Smooth muscle cell (in vitro differentiated cells): ENCODE measurements at regions not wholly inside any gene's neighbourhood (a gene's known extent, or its start where the extent isn't known, plus 50 kb on each side); places are given as distances from the start of the nearest gene placed in this dataset.

Experiments
- DNase-seq: peaks from one replicate; lab custom pipeline; 2025; ENCODE audit not compliant: unreplicated experiment; lab: John Stamatoyannopoulos, UW
- H2AFZ ChIP-seq: fragments of 200-600 bp; sonication (generic); 2 replicates; pipeline ENCODE4 v1.6.0; 2016; ENCODE audit warnings: antibody characterized with exemption, low read depth, mild to moderate bottlenecking
- H3F3A ChIP-seq: fragments of 200-600 bp; sonication (generic); 2 replicates; pipeline ENCODE4 v1.6.0; 2017; ENCODE audit warnings: antibody characterized with exemption, low read depth
- H3K27ac ChIP-seq: fragments of 200-600 bp; sonication (generic); 2 replicates; pipeline ENCODE4 v1.5.1; 2016; ENCODE audit warnings: low read depth, mild to moderate bottlenecking
- H3K27me3 ChIP-seq: fragments of 200-600 bp; sonication (generic); 2 replicates; pipeline ENCODE4 v1.6.1; 2016; ENCODE audit warnings: low read depth, mild to moderate bottlenecking
- H3K36me3 ChIP-seq: fragments of 200-600 bp; sonication (generic); 2 replicates; pipeline ENCODE4 v1.5.1; 2016; ENCODE audit warnings: low read depth
- H3K4me1 ChIP-seq: fragments of 200-600 bp; sonication (generic); 2 replicates; pipeline ENCODE4 v1.5.1; 2016; ENCODE audit warnings: low read depth
- H3K4me2 ChIP-seq: fragments of 200-600 bp; sonication (generic); 2 replicates; pipeline ENCODE4 v1.6.0; 2016; ENCODE audit warnings: mild to moderate bottlenecking
- H3K4me3 ChIP-seq: fragments of 200-600 bp; sonication (generic); 2 replicates; pipeline ENCODE4 v1.5.1; 2016; ENCODE audit warnings: mild to moderate bottlenecking
- H3K79me2 ChIP-seq: fragments of 200-600 bp; sonication (generic); 2 replicates; pipeline ENCODE4 v1.6.0; 2016; ENCODE audit warnings: low read depth, mild to moderate bottlenecking
- H3K9ac ChIP-seq: fragments of 200-600 bp; sonication (generic); 2 replicates; pipeline ENCODE4 v1.6.0; 2016; ENCODE audit warnings: low read depth
- H3K9me3 ChIP-seq: fragments of 200-600 bp; sonication (generic); replicated peaks from 2 replicates; pipeline ENCODE4 v1.5.1; 2016; ENCODE audit warnings: low read depth
- H4K20me1 ChIP-seq: fragments of 200-600 bp; sonication (generic); 2 replicates; pipeline ENCODE4 v1.6.0; 2016; ENCODE audit warnings: low read depth
- CTCF ChIP-seq: fragments of 200-600 bp; sonication (generic); IDR thresholded peaks from 2 replicates; pipeline ENCODE4 v1.5.1; 2017; ENCODE audit warnings: borderline replicate concordance, mild to moderate bottlenecking, antibody characterized with exemption; ENCODE audit not compliant: insufficient read depth, poor library complexity, severe bottlenecking
- WGBS: methylation state at CpG from one replicate; pipeline ENCODE4 v1.1.7; 2016; ENCODE audit warnings: low lambda C conversion rate; 5-methylcytosine and 5-hydroxymethylcytosine counted together

- DNase-seq: no peak
- Histone ChIP-seq H3K9ac (no peak overlapping the region), H4K20me1 (no peaks in the 10 kb centered on the region), H3K4me3 (no peak overlapping the region), H3K4me1 (no peaks in the 10 kb centered on the region), H3K27me3 (no peaks in the 10 kb centered on the region), H3K9me3 (no peaks in the 10 kb centered on the region), H3F3A (no peaks in the 10 kb centered on the region), H2AFZ (no peak overlapping the region), H3K36me3 (no peaks in the 10 kb centered on the region), H3K4me2 (no peak overlapping the region), H3K79me2 (no peaks in the 10 kb centered on the region), H3K27ac (no peak overlapping the region)
- TF ChIP-seq CTCF: no peak
- WGBS: 86% methylated on average over 4 of the region's 4 CpGs
These were observed 212.7 kb upstream of the CD180 start for GRCh38 chr5:67409126-67409777.

GRCh38 chr5:67407979-67408378 is 211.4 kb upstream of the CD180 start:
- H3K9me3 ChIP-seq: no peaks in the 10 kb centered on the region
- H3K4me1 ChIP-seq: no peaks in the 10 kb centered on the region
- H3K27ac ChIP-seq: no peak overlapping the region
- no peak overlapping the region for H3K4me3 ChIP-seq
- WGBS: 40% methylated on average over 2 of the region's 2 CpGs
- H3K79me2 ChIP-seq: no peaks in the 10 kb centered on the region
- no peaks in the 10 kb centered on the region for H3K27me3 ChIP-seq
- no peak for TF ChIP-seq CTCF
- H3K9ac ChIP-seq: no peak overlapping the region
- DNase-seq: no peak
- no peaks in the 10 kb centered on the region for H3F3A ChIP-seq
- H2AFZ ChIP-seq: peak overlapping the region; percentile 1
- no peak overlapping the region for H3K4me2 ChIP-seq
- no peaks in the 10 kb centered on the region for H4K20me1 ChIP-seq
- H3K36me3 ChIP-seq: no peaks in the 10 kb centered on the region

- Histone ChIP-seq H3K9me3 (no peaks in the 10 kb centered on the region), H4K20me1 (no peaks in the 10 kb centered on the region), H3K79me2 (no peaks in the 10 kb centered on the region), H3K4me1 (no peaks in the 10 kb centered on the region), H3K4me3 (no peak overlapping the region), H3K27me3 (no peaks in the 10 kb centered on the region), H3K9ac (no peak overlapping the region), H2AFZ (no peak overlapping the region), H3F3A (no peaks in the 10 kb centered on the region), H3K27ac (no peak overlapping the region), H3K4me2 (no peak overlapping the region), H3K36me3 (no peaks in the 10 kb centered on the region)
- 91% methylated on average over 3 of the region's 3 CpGs for WGBS
- TF ChIP-seq CTCF: no peak
- DNase-seq: no peak
These were observed 209.2 kb upstream of the CD180 start for GRCh38 chr5:67405755-67406154.

- Histone ChIP-seq H3K79me2 (no peaks in the 10 kb centered on the region), H3K4me1 (no peaks in the 10 kb centered on the region), H2AFZ (no peak overlapping the region), H3K36me3 (no peaks in the 10 kb centered on the region), H3K9ac (no peak overlapping the region), H3K4me3 (no peak overlapping the region), H3K27ac (peak overlapping the region; percentile 45), H3K27me3 (no peaks in the 10 kb centered on the region), H4K20me1 (no peaks in the 10 kb centered on the region), H3K4me2 (no peak overlapping the region), H3K9me3 (no peaks in the 10 kb centered on the region), H3F3A (no peaks in the 10 kb centered on the region)
- TF ChIP-seq CTCF: no peak
- WGBS: 56% methylated on average over 3 of the region's 3 CpGs
- no peak for DNase-seq
These were observed 208.4 kb upstream of the CD180 start for GRCh38 chr5:67405101-67405364.
